PC-9 (cell line): ENCODE measurements at regions not wholly inside any gene's neighbourhood (a gene's known extent, or its start where the extent isn't known, plus 50 kb on each side); places are given as distances from the start of the nearest gene placed in this dataset.

ENCODE experiments used
- BruUV-seq: library from RNA; stranded (reverse); fragments of 400-500 nt; replicated peaks from 2 replicates; lab custom pipeline; 2021; lab: Mats Ljungman, UMichigan
- CTCF ChIA-PET: fragments of 300-600 bp; sonication (Branson Sonifier 250); formaldehyde crosslinking; loops from one replicate; lab custom pipeline; 2022; ENCODE audit warnings: antibody characterized with exemption; lab: Charles Lee
- POLR2A ChIA-PET: fragments of 300-600 bp; sonication (Branson Sonifier 250); formaldehyde crosslinking; loops from one replicate; lab custom pipeline; 2022; ENCODE audit warnings: antibody characterized with exemption; ENCODE audit not compliant: unreplicated experiment; lab: Charles Lee
- DNase-seq, 2 experiments: peaks; one replicate each; pipeline versions ENCODE4 v3.0.0 to v3.0.0-alpha.2; 2015 to 2022; ENCODE audit warnings: mixed read lengths in 1 of 2
- H2AFZ ChIP-seq: fragments of 200-600 bp; sonication (generic); 2 replicates; pipeline ENCODE4 v1.8.1; 2017; ENCODE audit warnings: antibody characterized with exemption
- H3F3A ChIP-seq: fragments of 200-600 bp; sonication (generic); 2 replicates; pipeline ENCODE4 v1.8.1; 2017; ENCODE audit warnings: antibody characterized with exemption, mild to moderate bottlenecking, low read depth; ENCODE audit not compliant: insufficient read depth
- H3K27ac ChIP-seq: fragments of 200-600 bp; sonication (generic); 2 replicates; pipeline ENCODE4 v1.6.1; 2016; ENCODE audit warnings: mixed run types
- H3K27me3 ChIP-seq: fragments of 200-600 bp; sonication (generic); 2 replicates; pipeline ENCODE4 v1.6.1; 2016; ENCODE audit warnings: low read depth, mixed run types; ENCODE audit not compliant: insufficient read depth
- H3K36me3 ChIP-seq: fragments of 200-600 bp; sonication (generic); 2 replicates; pipeline ENCODE4 v1.6.1; 2016; ENCODE audit warnings: low read depth, mixed run types
- H3K4me1 ChIP-seq: fragments of 200-600 bp; sonication (generic); replicated peaks from 2 replicates; pipeline ENCODE4 v1.6.1; 2016; ENCODE audit warnings: mixed run types; ENCODE audit not compliant: insufficient read depth
- H3K4me2 ChIP-seq: fragments of 200-600 bp; sonication (generic); 2 replicates; pipeline ENCODE4 v1.6.1; 2017; ENCODE audit warnings: mixed run types
- H3K4me3 ChIP-seq: fragments of 200-600 bp; sonication (generic); 2 replicates; pipeline ENCODE4 v1.6.1; 2016; ENCODE audit warnings: mixed run types
- H3K79me2 ChIP-seq: fragments of 200-600 bp; sonication (generic); 2 replicates; pipeline ENCODE4 v1.6.1; 2017; ENCODE audit warnings: low read depth, mixed run types
- H3K9me2 ChIP-seq: fragments of 200-600 bp; sonication (generic); 2 replicates; pipeline ENCODE4 v1.8.1; 2017; ENCODE audit warnings: mild to moderate bottlenecking; ENCODE audit not compliant: insufficient read depth
- H3K9me3 ChIP-seq: fragments of 200-600 bp; sonication (generic); 2 replicates; pipeline ENCODE4 v1.8.1; 2016; ENCODE audit warnings: low read depth; ENCODE audit not compliant: insufficient read depth
- H4K20me1 ChIP-seq: fragments of 200-600 bp; sonication (generic); 2 replicates; pipeline ENCODE4 v1.8.1; 2017; ENCODE audit not compliant: insufficient read depth
- EZH2 ChIP-seq: fragments of 200-600 bp; sonication (generic); IDR thresholded peaks from 2 replicates; pipeline ENCODE4 v1.8.0; 2017; ENCODE audit warnings: antibody characterized with exemption, low read depth
- intact Hi-C: fragments of 100-400 bp; cut with micrococcal nuclease; formaldehyde crosslinking; loops from one replicate; pipeline ENCODE4 v1.10.0; 2022; ENCODE audit not compliant: unreplicated experiment
- TF ChIP-seq, protein P1 (sequence below): fragments of 200-600 bp; sonication (generic); conservative IDR thresholded peaks from 2 replicates; pipeline ENCODE4 v1.6.1; 2017; ENCODE audit warnings: mixed run types, antibody characterized with exemption, mild to moderate bottlenecking, moderate library complexity

DNA sequence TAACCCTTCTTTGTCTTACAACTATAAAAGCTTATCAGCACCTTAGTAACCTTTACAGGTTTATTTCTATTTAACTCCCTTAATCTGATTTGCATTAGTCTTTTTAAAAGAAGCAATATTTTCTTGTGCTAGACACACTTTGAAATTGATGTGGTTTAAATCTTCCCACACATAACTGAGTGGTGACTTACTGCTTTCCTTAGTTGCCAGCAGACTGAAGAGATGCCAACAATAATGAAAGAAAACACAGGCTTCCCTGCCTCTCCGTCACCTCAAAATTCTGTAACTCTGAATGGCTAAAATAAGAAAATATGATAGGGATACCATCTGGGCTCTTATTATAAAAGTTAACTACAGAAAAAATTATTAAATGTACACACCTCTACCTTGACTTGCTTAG is 196.8 kb downstream of the PTBP2 start:
- Histone ChIP-seq H3K79me2 (no peaks in the 10 kb centered on the region), H3K27me3 (no peaks in the 10 kb centered on the region), H3K4me3 (no peak overlapping the region), H4K20me1 (no peaks in the 10 kb centered on the region), H3K9me2 (no peaks in the 10 kb centered on the region), H3K27ac (no peak overlapping the region), H3K4me2 (no peak overlapping the region), H3F3A (no peaks in the 10 kb centered on the region), H3K9me3 (peaks cover 3% of the 10 kb centered on the region; the same call in 1 of the 2 replicates), H2AFZ (no peak overlapping the region), H3K36me3 (no peaks in the 10 kb centered on the region), H3K4me1 (no peaks in the 10 kb centered on the region)
- DNase-seq = no peak
- intact Hi-C loops = no loop called here
- BruUV-seq = no TSS peak
- TF ChIP-seq, protein P1, sequence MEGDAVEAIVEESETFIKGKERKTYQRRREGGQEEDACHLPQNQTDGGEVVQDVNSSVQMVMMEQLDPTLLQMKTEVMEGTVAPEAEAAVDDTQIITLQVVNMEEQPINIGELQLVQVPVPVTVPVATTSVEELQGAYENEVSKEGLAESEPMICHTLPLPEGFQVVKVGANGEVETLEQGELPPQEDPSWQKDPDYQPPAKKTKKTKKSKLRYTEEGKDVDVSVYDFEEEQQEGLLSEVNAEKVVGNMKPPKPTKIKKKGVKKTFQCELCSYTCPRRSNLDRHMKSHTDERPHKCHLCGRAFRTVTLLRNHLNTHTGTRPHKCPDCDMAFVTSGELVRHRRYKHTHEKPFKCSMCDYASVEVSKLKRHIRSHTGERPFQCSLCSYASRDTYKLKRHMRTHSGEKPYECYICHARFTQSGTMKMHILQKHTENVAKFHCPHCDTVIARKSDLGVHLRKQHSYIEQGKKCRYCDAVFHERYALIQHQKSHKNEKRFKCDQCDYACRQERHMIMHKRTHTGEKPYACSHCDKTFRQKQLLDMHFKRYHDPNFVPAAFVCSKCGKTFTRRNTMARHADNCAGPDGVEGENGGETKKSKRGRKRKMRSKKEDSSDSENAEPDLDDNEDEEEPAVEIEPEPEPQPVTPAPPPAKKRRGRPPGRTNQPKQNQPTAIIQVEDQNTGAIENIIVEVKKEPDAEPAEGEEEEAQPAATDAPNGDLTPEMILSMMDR = no peak
- no peak for TF ChIP-seq EZH2
- POLR2A ChIA-PET = no interaction called here
- CTCF ChIA-PET = no interaction called here

DNA sequence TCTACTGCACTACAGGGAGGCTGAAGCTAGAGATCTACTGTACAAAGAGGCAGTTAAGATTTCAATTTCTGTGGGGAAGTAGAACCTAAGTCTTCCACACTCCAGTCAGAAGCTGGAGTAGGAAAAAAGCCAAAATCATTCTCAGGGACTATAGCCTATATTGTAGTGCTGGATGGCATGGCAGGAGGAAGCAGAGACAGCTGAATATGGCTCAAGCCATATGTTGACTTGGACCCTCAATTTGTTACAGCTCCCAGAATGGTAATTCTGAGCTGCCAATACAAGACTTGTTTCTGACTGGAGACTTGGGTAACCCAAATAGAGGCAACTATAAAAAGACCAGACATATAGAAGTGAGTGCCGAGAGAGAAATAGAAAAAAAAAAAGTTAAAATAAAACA is 200.6 kb downstream of the PTBP2 start:
- Histone ChIP-seq H3K4me2 (no peak overlapping the region), H3K27ac (no peak overlapping the region), H3K9me2 (no peaks in the 10 kb centered on the region), H3K27me3 (no peaks in the 10 kb centered on the region), H2AFZ (no peak overlapping the region), H4K20me1 (no peaks in the 10 kb centered on the region), H3K79me2 (no peaks in the 10 kb centered on the region), H3K9me3 (peaks cover 7% of the 10 kb centered on the region; the same call in 1 of the 2 replicates), H3F3A (no peaks in the 10 kb centered on the region), H3K36me3 (no peaks in the 10 kb centered on the region), H3K4me3 (no peak overlapping the region), H3K4me1 (no peaks in the 10 kb centered on the region)
- ChIA-PET POLR2A (no interaction called here), CTCF (no interaction called here)
- BruUV-seq = no TSS peak
- intact Hi-C loops = no loop called here
- no peak for DNase-seq
- TF ChIP-seq, protein P1 = no peak
- no peak for TF ChIP-seq EZH2

DNA sequence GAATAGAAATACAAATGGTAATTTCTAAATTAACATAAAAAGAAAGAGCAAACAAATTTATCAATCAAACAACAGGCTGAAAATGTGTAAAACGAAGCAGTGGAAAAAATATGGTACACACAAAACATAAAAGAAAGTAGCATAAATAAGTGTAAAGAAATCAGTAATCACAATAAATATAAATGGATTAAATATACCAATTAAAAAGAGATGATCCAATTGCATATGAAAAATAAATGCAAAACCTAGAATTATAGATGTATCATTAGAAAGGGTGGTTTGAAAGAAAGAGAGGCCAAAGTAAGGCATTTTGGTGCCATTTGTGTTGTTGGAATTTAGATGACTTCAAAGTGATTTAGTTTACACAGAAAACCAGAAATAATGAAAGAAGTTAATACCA is 202.2 kb downstream of the PTBP2 start:
- Histone ChIP-seq H3K79me2 (no peaks in the 10 kb centered on the region), H3K4me1 (no peaks in the 10 kb centered on the region), H3K36me3 (no peaks in the 10 kb centered on the region), H3K9me3 (peaks cover 7% of the 10 kb centered on the region; the same call in 1 of the 2 replicates), H4K20me1 (no peaks in the 10 kb centered on the region), H3K4me2 (no peak overlapping the region), H3K27ac (no peak overlapping the region), H3K4me3 (no peak overlapping the region), H3K27me3 (no peaks in the 10 kb centered on the region), H3F3A (no peaks in the 10 kb centered on the region), H2AFZ (no peak overlapping the region), H3K9me2 (no peaks in the 10 kb centered on the region)
- intact Hi-C loops = no loop called here
- ChIA-PET POLR2A (no interaction called here), CTCF (no interaction called here)
- BruUV-seq = no TSS peak
- TF ChIP-seq EZH2 = no peak
- TF ChIP-seq, protein P1 = no peak
- no peak for DNase-seq
